Cerebellar cortex (tissue), 1 donor: ENCODE measurements at regions not wholly inside any gene's neighbourhood (a gene's known extent, or its start where the extent isn't known, plus 50 kb on each side); places are given as distances from the start of the nearest gene placed in this dataset.
"Not testable (repeated sequence)": the region's sequence is repeated elsewhere in the genome, so short reads cannot be mapped to it uniquely, and the experiment has no call there.

ENCODE experiments used
- DNase-seq: peaks from one replicate; pipeline ENCODE4 v3.0.0-alpha.2; 2015; ENCODE audit warnings: low spot score

- DNase-seq = no peak
These were observed 101.2 kb downstream of the NFKBIZ start for GRCh38 chr3:101950510-101950909.

DNA sequence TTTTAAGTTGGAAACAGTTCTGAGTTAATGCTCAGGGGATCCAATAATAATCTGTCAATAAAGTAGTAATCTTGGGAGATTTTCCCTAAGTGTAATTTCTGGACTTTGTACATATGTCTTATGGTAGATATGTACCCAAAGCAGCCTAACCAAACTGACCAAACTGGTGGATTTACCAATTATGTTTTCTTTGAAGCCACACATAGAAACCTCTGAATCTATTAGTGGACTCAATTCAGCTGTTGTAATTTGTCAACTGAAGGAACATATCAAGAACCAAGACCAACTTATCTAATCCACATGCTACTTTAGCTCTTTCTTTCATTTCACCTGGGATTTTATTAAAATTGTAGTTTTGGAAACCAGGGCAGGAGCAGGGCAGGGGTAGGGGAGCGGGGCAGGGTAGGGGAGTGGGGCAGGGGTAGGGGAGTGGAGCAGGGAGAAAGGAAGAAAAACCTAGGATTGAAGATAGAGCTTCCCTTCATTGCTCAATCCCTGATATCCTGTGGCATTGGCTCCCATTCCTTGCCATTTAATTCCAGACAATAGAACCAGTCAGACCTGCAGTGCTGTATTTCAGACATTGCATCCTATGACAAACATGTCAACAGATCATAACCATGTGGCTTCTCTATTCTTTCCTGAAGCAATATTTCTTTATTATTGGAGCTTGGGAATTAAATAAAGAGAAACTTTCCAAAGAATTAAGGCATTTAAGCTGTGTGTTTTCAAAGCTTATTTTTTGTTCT, 101.8 kb downstream of the NFKBIZ start:
- no peak for DNase-seq

GRCh38 chr3:101954361-101954760, 105.0 kb downstream of the NFKBIZ start:
- DNase-seq = no peak

DNA sequence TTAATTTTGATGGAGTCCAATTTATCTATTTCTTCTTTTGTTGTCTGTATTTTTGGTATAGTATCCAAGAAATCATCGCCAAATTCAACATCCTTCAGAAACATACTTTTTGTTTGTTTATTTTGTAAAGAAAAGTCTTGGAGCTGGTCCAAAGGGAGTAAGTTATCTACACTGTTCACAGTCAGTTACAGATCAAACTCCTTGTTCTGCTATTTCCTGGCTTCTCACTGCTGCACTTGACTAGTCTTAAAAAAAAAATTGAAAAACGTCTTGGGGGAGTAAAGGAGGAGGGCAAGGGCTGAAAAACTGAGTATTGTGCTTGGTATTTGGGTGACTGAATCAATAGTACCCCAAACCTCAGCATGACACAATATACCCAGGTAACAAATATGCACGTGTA, 105.6 kb downstream of the NFKBIZ start:
- no peak for DNase-seq

DNA sequence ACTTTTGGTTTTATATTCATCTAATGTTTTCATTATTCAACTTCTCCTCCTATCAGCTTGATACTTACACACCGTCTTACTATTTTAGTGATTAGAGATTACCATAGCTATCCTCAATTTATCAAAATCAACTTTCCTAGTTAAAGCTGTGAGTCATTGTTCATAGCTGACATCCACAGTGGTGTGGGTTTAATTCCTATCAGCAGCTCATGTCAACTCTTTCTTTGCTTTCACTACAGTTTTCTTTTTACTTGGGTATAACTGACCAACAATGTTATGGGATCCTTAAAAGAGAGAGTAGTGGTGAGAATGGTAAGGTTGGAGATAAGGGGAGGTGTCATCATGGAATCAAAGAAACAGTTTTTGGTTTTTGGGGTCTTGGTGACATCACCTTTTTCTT, 112.7 kb downstream of the NFKBIZ start:
- no peak for DNase-seq

DNA sequence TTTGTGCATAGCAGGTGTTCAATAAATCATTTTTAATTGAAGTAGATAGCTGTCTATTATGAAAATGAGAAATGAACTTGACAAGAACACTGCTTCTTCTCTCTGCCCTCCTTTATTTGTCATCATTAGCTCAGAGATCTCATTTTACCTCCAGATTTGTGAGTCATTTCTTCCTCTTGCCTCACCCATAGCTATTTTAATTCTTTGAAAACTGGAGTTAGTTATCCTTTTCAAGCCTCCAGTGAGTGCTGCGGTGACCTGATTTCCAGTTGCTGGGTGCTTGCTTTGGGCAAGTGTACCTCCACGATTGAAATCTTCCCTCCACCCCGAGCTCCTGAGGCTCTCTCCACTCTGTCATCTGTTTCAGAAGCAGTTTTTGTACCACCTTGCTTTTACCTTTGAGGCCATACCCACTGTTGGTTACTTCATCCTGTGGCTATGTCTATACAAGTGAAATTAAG, 114.6 kb downstream of the NFKBIZ start:
- DNase-seq = no peak

GRCh38 chr3:101964861-101965260, 115.5 kb downstream of the NFKBIZ start:
- no peak for DNase-seq

- no peak for DNase-seq
These were observed 116.9 kb downstream of the NFKBIZ start for GRCh38 chr3:101966226-101966625.

- DNase-seq = no peak
These were observed 120.9 kb downstream of the NFKBIZ start for GRCh38 chr3:101970212-101970611.

GRCh38 chr3:101970905-101971304, 121.6 kb downstream of the NFKBIZ start:
- DNase-seq = no peak

GRCh38 chr3:101972430-101973162, 123.3 kb downstream of the NFKBIZ start:
- no peak for DNase-seq

GRCh38 chr3:101973163-101973505, 123.8 kb downstream of the NFKBIZ start:
- no peak for DNase-seq

DNA sequence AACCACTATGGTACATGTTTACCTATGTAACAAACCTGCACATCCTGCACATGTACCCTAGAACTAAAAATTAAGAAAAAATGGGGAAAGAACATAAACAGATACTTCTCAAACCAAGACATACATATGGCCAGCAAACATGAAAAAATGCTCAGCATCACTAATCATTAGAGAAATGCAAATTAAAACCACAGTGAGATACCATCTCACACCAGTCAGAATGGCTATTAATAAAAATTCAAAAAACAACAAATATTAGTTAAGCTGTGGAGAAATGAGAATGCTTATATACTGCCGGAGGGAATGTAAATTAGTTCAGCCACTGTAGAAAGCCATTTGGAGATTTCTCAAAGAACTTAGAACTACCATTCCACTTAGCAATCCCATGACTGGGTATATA, 126.1 kb downstream of the NFKBIZ start:
- DNase-seq = not testable (repeated sequence)

DNA sequence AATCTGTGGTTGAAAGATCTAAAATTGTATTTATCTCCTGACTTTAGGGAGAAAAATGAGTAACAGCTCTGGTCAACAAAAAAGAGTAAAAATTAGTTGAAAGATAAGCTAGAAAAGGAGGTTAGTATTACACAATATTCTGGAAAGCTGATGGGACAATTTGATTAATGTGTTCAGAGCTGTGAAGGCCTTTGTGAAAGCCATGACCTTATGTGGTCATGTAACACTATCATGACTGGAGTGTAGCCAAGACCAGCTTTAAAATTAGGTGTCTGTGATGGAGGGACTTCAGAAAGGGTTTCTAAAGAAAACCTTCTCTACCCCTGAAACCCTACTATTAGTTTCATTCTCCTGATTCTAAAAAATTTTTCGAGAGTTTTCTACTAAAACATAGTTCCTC, 127.2 kb downstream of the NFKBIZ start:
- DNase-seq = no peak

GRCh38 chr3:101978348-101978747, 129.0 kb downstream of the NFKBIZ start:
- DNase-seq = no peak

GRCh38 chr3:101979033-101979432, 129.7 kb downstream of the NFKBIZ start:
- no peak for DNase-seq

DNA sequence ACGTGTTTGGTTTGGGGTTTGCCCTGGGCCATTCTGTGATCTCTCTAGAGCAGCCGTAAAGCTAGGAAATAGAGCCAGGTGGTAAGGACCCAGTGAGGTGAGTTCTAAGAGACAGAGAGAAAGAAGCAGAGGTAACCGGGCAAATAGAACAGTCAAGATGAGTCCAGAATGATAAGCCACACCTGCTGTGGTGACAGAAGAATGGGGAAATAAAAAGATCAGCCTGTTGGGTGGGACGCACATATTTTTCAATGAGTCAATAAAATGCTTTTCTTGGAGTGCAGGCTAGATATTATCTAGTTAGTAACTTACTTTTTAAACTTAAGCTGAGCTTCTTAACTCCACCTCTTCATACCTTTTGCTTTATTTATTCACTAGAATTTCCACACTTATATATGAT, 135.0 kb downstream of the NFKBIZ start:
- no peak for DNase-seq

- DNase-seq = no peak
These were observed 139.3 kb downstream of the NFKBIZ start for GRCh38 chr3:101988596-101988995.

DNA sequence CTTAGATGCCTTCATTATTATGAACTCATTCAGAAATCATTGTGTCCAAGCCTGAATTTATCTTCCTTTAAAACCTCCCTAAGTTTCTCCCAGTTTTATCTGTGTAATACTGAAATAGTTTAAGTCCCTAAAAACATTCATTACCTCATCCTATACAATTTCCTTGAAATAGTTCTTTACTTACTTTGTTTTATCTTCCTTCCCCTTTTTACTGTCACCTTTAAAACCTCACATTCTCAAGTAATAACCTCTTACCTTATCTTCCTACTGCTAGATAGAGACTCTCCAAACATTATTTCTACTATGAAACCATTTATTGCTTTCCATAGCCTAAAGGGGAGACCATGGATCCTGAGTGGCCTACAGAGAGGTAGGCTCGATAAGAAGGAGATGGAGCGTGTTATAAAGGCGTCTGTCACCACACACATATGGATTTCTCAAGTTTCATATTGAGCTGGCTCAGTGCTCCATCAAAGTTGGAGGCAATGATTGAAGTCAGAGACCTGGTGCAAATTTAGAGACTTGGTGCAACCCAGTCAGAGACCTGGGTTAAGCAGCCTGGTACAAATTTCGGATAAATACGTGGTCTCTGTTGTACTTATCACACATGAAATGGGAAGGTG, 140.4 kb downstream of the NFKBIZ start:
- DNase-seq = no peak

GRCh38 chr3:101992863-101993262, 143.5 kb downstream of the NFKBIZ start:
- no peak for DNase-seq

GRCh38 chr3:101994386-101994785, 145.1 kb downstream of the NFKBIZ start:
- no peak for DNase-seq

GRCh38 chr3:101995371-101996046, 146.2 kb downstream of the NFKBIZ start:
- no peak for DNase-seq

DNA sequence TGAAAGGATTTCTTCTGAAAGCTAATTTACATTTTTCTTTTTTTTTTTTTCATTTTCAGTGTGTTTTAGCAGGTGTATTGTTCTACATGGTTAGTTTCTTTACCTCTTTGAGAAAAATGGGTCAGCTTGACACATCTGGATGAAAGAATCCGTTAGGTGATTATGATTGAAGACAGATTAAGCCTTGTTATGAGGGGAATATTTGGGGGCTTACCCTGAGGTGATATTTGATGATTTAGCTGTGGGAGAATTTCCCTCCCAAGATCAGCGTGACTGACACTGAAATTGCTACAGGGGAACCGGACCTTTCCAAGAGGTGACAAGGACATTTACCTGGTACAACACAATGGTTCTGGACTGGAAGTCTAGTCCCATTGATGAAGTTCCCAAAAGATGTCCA, 147.5 kb downstream of the NFKBIZ start:
- DNase-seq = no peak
